Vagina (tissue), 2 donors: ENCODE measurements at regions not wholly inside any gene's neighbourhood (a gene's known extent, or its start where the extent isn't known, plus 50 kb on each side); places are given as distances from the start of the nearest gene placed in this dataset.

ENCODE experiments used
- DNase-seq, 2 donors: peaks; one replicate each; pipeline ENCODE4 v3.0.0-alpha.2; 2017; ENCODE audit errors: extremely low spot score in 2 of 2
- H3K27ac ChIP-seq: fragments of 200-600 bp; sonication (generic); one replicate; pipeline ENCODE4 v1.5.1; 2019
- H3K27me3 ChIP-seq: fragments of 200-600 bp; sonication (generic); one replicate; pipeline ENCODE4 v1.5.1; 2019
- H3K36me3 ChIP-seq, 2 donors: fragments of 200-600 bp; sonication (generic); one replicate each; pipeline ENCODE4 v1.5.1; 2017 to 2019
- H3K4me1 ChIP-seq: fragments of 200-600 bp; sonication (generic); one replicate; pipeline ENCODE4 v1.5.1; 2019
- H3K4me3 ChIP-seq, 2 donors: fragments of 200-600 bp; sonication (generic); 1 replicate in 1 of 2; 2 replicates in 1 of 2; pipeline ENCODE4 v1.5.1; 2016 to 2019
- H3K9me3 ChIP-seq: fragments of 200-600 bp; sonication (generic); one replicate; pipeline ENCODE4 v1.5.1; 2019
- CTCF ChIP-seq, 3 experiments: fragments of 450-650 bp in 2 of 3; fragments of 200-600 bp in 1 of 3; sonication (generic) in 1 of 3; IDR thresholded peaks; one replicate each; pipeline ENCODE4 v1.5.1; 2017 to 2019; ENCODE audit warnings: antibody characterized with exemption in 3 of 3, mild to moderate bottlenecking in 2 of 3, moderate library complexity in 2 of 3
- POLR2A ChIP-seq, 2 donors: fragments of 450-650 bp; IDR thresholded peaks; one replicate each; pipeline ENCODE4 v1.6.1; 2017; ENCODE audit warnings: antibody characterized with exemption in 2 of 2, mild to moderate bottlenecking in 2 of 2, moderate library complexity in 2 of 2
- POLR2AphosphoS5 ChIP-seq, 2 donors: sonication (generic); formaldehyde crosslinking; IDR thresholded peaks; one replicate each; pipeline ENCODE4 v1.9.0; 2017; ENCODE audit warnings: antibody characterized with exemption in 2 of 2, mild to moderate bottlenecking in 2 of 2, low read depth in 1 of 2; ENCODE audit not compliant: insufficient read depth in 1 of 2
- intact Hi-C: fragments of 100-400 bp; cut with DNase I; formaldehyde crosslinking; loops from one replicate; pipeline ENCODE4 v1.15.1; 2023

GRCh38 chr2:147365622-147366021 lies 479.2 kb upstream of the ACVR2A start:
- intact Hi-C loops = no loop called here
- TF ChIP-seq POLR2AphosphoS5 (IDR thresholded peaks at IDR 0.05; ENCODE audit: insufficient read depth in 1 of 2, low read depth in 1 of 2) (no peak), CTCF (IDR thresholded peaks at IDR 0.05) (no peak), POLR2A (IDR thresholded peaks at IDR 0.05) (no peak)
- no peak for DNase-seq
- Histone ChIP-seq H3K4me1 (no peaks in the 10 kb centered on the region), H3K4me3 (no peak overlapping the region), H3K9me3 (no peaks in the 10 kb centered on the region), H3K27me3 (no peaks in the 10 kb centered on the region), H3K36me3 (no peaks in the 10 kb centered on the region), H3K27ac (no peak overlapping the region)

GRCh38 chr2:147364597-147364996 lies 480.2 kb upstream of the ACVR2A start:
- H3K36me3 ChIP-seq = no peaks in the 10 kb centered on the region
- H3K27ac ChIP-seq = no peak overlapping the region
- intact Hi-C loops = no loop called here
- no peaks in the 10 kb centered on the region for H3K9me3 ChIP-seq
- H3K4me1 ChIP-seq = no peaks in the 10 kb centered on the region
- TF ChIP-seq POLR2A (IDR thresholded peaks at IDR 0.05) = no peak
- no peak for TF ChIP-seq POLR2AphosphoS5 (IDR thresholded peaks at IDR 0.05; ENCODE audit: insufficient read depth in 1 of 2, low read depth in 1 of 2)
- TF ChIP-seq CTCF (IDR thresholded peaks at IDR 0.05) = no peak
- no peak for DNase-seq
- no peak overlapping the region for H3K4me3 ChIP-seq
- no peaks in the 10 kb centered on the region for H3K27me3 ChIP-seq

- TF ChIP-seq POLR2A (IDR thresholded peaks at IDR 0.05) (no peak), CTCF (IDR thresholded peaks at IDR 0.05) (no peak), POLR2AphosphoS5 (IDR thresholded peaks at IDR 0.05; ENCODE audit: insufficient read depth in 1 of 2, low read depth in 1 of 2) (no peak)
- Histone ChIP-seq H3K4me3 (no peak overlapping the region), H3K27me3 (no peaks in the 10 kb centered on the region), H3K36me3 (no peaks in the 10 kb centered on the region), H3K27ac (no peak overlapping the region), H3K9me3 (no peaks in the 10 kb centered on the region), H3K4me1 (no peaks in the 10 kb centered on the region)
- intact Hi-C loops = no loop called here
- DNase-seq = no peak
These were observed 481.6 kb upstream of the ACVR2A start for GRCh38 chr2:147363181-147363580.

- TF ChIP-seq POLR2A (IDR thresholded peaks at IDR 0.05) (no peak), CTCF (IDR thresholded peaks at IDR 0.05) (no peak), POLR2AphosphoS5 (IDR thresholded peaks at IDR 0.05; ENCODE audit: insufficient read depth in 1 of 2, low read depth in 1 of 2) (no peak)
- no peak for DNase-seq
- Histone ChIP-seq H3K36me3 (no peaks in the 10 kb centered on the region), H3K4me3 (no peak overlapping the region), H3K9me3 (no peaks in the 10 kb centered on the region), H3K27ac (no peak overlapping the region), H3K27me3 (no peaks in the 10 kb centered on the region), H3K4me1 (no peaks in the 10 kb centered on the region)
- intact Hi-C loops = no loop called here
These were observed 486.5 kb upstream of the ACVR2A start for GRCh38 chr2:147358375-147358774.

- Histone ChIP-seq H3K9me3 (no peaks in the 10 kb centered on the region), H3K27me3 (no peaks in the 10 kb centered on the region), H3K27ac (no peak overlapping the region), H3K4me1 (no peaks in the 10 kb centered on the region), H3K4me3 (no peak overlapping the region), H3K36me3 (no peaks in the 10 kb centered on the region)
- intact Hi-C loops = no loop called here
- no peak for DNase-seq
- no peak for TF ChIP-seq POLR2AphosphoS5 (IDR thresholded peaks at IDR 0.05; ENCODE audit: insufficient read depth in 1 of 2, low read depth in 1 of 2)
- TF ChIP-seq POLR2A (IDR thresholded peaks at IDR 0.05) = no peak
- TF ChIP-seq CTCF (IDR thresholded peaks at IDR 0.05) = no peak
These were observed 488.7 kb upstream of the ACVR2A start for GRCh38 chr2:147356157-147356556.
